Cardiac muscle cell (in vitro differentiated cells and primary cell): ENCODE measurements at regions not wholly inside any gene's neighbourhood (a gene's known extent, or its start where the extent isn't known, plus 50 kb on each side); places are given as distances from the start of the nearest gene placed in this dataset.

Source experiments
- DNase-seq, 2 donors: peaks; one replicate each; pipeline versions ENCODE4 v3.0.0 to v3.0.0-alpha.2; 2010 to 2017; ENCODE audit warnings: low read depth in 1 of 2, low spot score in 1 of 2
- H3K27ac ChIP-seq: fragments of 200-600 bp; sonication (generic); 2 replicates; pipeline ENCODE4 v1.5.1; 2016
- H3K27me3 ChIP-seq: fragments of 200-600 bp; sonication (generic); 2 replicates; pipeline ENCODE4 v1.6.0; 2016; ENCODE audit warnings: control low read depth
- H3K36me3 ChIP-seq: fragments of 200-600 bp; sonication (generic); 2 replicates; pipeline ENCODE4 v1.5.1; 2016; ENCODE audit warnings: control low read depth
- H3K4me1 ChIP-seq: fragments of 200-600 bp; sonication (generic); 2 replicates; pipeline ENCODE4 v1.8.1; 2017; ENCODE audit warnings: low read depth, mild to moderate bottlenecking, mixed run types
- H3K4me3 ChIP-seq: fragments of 200-600 bp; sonication (generic); 2 replicates; pipeline ENCODE4 v1.5.1; 2016; ENCODE audit warnings: mild to moderate bottlenecking
- H3K9me3 ChIP-seq: fragments of 200-600 bp; sonication (generic); 2 replicates; pipeline ENCODE4 v1.5.1; 2017; ENCODE audit warnings: low read depth, mild to moderate bottlenecking, control low read depth
- TF ChIP-seq, protein P1 (sequence below): IDR thresholded peaks from 2 replicates; pipeline ENCODE4 v1.5.1; 2012; ENCODE audit warnings: low read depth, mild to moderate bottlenecking, low read length

DNA sequence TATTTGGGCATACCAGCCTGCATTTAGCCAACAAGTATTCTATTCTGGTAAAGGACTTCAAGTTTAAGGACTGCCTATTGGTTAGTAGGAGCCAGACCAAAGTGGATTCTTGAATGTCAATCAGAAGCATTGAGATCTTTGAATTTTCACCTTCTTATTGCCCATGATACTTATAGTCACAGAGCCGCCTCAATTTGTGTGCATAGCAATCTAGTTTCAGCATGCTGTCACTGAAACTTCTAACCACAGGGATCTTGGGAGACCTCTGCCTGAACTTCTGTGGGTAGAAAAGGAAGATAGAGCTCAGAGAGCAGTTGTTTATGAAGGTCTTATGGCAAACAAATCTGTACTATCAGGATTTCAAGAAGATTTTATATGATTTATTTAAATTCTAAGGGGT lies 501.4 kb upstream of the USP24 start:
- DNase-seq = peak in 1 of 2 donors; percentile 74
- no peaks in the 10 kb centered on the region for H3K9me3 ChIP-seq
- no peaks in the 10 kb centered on the region for H3K4me1 ChIP-seq
- H3K27me3 ChIP-seq = no peaks in the 10 kb centered on the region
- no peak overlapping the region for H3K4me3 ChIP-seq
- TF ChIP-seq, protein P1, sequence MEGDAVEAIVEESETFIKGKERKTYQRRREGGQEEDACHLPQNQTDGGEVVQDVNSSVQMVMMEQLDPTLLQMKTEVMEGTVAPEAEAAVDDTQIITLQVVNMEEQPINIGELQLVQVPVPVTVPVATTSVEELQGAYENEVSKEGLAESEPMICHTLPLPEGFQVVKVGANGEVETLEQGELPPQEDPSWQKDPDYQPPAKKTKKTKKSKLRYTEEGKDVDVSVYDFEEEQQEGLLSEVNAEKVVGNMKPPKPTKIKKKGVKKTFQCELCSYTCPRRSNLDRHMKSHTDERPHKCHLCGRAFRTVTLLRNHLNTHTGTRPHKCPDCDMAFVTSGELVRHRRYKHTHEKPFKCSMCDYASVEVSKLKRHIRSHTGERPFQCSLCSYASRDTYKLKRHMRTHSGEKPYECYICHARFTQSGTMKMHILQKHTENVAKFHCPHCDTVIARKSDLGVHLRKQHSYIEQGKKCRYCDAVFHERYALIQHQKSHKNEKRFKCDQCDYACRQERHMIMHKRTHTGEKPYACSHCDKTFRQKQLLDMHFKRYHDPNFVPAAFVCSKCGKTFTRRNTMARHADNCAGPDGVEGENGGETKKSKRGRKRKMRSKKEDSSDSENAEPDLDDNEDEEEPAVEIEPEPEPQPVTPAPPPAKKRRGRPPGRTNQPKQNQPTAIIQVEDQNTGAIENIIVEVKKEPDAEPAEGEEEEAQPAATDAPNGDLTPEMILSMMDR = no peak
- H3K36me3 ChIP-seq = no peaks in the 10 kb centered on the region
- no peak overlapping the region for H3K27ac ChIP-seq

DNA sequence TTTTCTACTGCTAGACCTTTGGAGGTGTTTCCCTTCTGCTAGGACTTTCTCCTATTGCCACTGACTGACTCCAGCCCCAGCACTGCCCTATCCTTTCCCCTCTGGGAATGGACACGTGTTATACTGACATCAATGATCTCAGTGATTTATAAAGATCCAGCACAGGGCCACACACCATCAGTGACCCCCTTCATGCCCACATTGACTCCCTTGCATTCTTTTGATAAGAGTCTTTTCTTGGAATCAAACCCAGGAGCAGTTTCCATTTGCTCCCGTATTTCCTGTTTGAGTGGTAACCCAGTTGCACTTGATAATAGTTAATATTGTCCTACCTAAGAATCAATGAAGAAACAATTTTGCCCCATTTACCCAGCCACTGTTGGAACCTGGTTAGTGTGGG lies 501.0 kb upstream of the USP24 start:
- no peaks in the 10 kb centered on the region for H3K9me3 ChIP-seq
- H3K36me3 ChIP-seq = no peaks in the 10 kb centered on the region
- TF ChIP-seq, protein P1 = no peak
- no peaks in the 10 kb centered on the region for H3K4me1 ChIP-seq
- DNase-seq = peak in 1 of 2 donors; percentile 68
- H3K27ac ChIP-seq = no peak overlapping the region
- H3K27me3 ChIP-seq = no peaks in the 10 kb centered on the region
- no peak overlapping the region for H3K4me3 ChIP-seq

DNA sequence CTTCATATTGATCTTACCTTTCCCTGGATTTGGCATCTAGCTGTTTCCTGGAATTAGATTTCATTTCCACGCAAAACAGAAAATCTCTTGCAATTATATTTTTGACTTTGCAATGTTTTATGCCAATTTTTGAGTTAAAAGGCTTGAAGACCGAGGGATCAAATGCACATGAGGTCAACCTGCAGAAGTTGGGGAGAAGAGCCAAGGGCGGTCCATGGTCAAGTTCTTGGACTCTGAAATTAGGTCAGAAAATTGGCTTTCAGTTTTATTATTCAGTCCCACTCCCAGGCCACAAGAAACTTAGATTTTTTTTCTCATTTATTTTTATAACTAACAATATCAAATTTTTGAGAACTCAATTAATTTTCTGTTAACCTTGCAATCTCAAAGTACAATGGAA lies 499.1 kb upstream of the USP24 start:
- no peaks in the 10 kb centered on the region for H3K27me3 ChIP-seq
- no peaks in the 10 kb centered on the region for H3K36me3 ChIP-seq
- DNase-seq = no peak
- no peak overlapping the region for H3K4me3 ChIP-seq
- H3K27ac ChIP-seq = no peak overlapping the region
- H3K4me1 ChIP-seq = no peaks in the 10 kb centered on the region
- no peaks in the 10 kb centered on the region for H3K9me3 ChIP-seq
- TF ChIP-seq, protein P1 = no peak

DNA sequence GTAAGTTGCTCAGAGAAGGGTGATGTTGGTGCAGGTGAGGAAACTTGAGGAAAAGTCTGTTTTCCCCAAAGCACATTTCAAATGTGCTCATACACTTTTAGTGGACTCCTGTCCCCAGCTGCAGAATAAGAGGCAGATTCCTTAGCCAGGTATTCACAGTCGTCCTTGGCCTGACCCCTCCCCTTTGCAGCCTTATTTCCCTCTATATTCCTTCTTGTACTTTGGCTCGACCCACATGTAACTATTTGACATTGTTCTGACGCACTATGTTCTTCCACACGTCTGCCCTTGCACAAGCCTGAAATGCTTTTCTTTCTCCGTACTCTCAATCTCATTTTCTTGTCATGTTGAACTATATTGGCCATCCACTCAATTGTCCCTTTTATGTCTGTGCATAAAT lies 498.4 kb upstream of the USP24 start:
- DNase-seq = no peak
- Histone ChIP-seq H3K27me3 (no peaks in the 10 kb centered on the region), H3K36me3 (no peaks in the 10 kb centered on the region), H3K4me3 (no peak overlapping the region), H3K9me3 (no peaks in the 10 kb centered on the region), H3K4me1 (no peaks in the 10 kb centered on the region), H3K27ac (no peak overlapping the region)
- TF ChIP-seq, protein P1 = no peak

DNA sequence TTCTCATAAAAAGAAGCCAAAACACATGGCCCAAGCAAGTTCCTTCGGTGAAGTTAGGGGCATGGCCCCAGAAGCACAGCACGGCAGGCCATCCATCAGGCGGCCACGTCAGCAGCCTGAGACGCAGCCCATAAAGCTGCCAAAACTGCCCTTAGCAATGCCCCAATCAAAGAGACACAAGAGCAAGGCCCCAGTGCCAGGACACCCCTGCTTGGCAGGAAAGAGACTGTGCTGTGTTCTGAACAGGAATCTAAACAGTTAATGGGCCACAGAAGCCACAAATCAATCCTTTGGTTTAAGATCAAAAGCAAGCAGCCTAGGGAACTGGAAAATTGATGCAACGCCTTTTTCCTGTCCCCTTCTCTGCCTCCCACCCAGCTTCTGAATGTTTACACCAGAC lies 497.0 kb upstream of the USP24 start:
- Histone ChIP-seq H3K4me1 (no peaks in the 10 kb centered on the region), H3K9me3 (no peaks in the 10 kb centered on the region), H3K27ac (no peak overlapping the region), H3K4me3 (no peak overlapping the region), H3K27me3 (no peaks in the 10 kb centered on the region), H3K36me3 (no peaks in the 10 kb centered on the region)
- no peak for DNase-seq
- TF ChIP-seq, protein P1 = no peak

DNA sequence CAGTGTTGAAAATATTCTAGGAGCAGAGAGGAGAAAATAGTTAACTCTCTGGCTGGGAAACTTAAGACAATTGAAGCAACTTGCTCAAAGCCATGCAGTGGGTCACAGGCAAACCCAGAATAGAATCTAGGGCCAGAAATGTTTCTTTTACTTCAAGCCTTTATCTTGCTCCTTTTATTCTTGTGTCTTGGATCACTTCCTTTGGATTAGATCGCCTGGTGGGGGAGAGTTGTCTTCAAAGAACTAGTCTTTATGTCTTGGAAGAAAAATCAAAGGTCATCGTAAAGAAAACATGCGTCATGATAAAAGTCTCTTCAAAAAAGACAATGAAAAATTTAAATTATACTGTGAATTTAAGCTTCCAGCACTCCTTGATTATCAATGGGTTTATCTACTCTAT lies 493.6 kb upstream of the USP24 start:
- H3K4me1 ChIP-seq = peaks cover 1% of the 10 kb centered on the region
- no peaks in the 10 kb centered on the region for H3K9me3 ChIP-seq
- no peak overlapping the region for H3K4me3 ChIP-seq
- H3K36me3 ChIP-seq = no peaks in the 10 kb centered on the region
- no peak overlapping the region for H3K27ac ChIP-seq
- no peaks in the 10 kb centered on the region for H3K27me3 ChIP-seq
- peak in 1 of 2 donors; percentile 45 for DNase-seq
- TF ChIP-seq, protein P1 = no peak
